Activated CD8-positive, alpha-beta memory T cell treated with anti-CD3 and anti-CD28 coated beads, Interleukin-2, amount 50 U/mL, for 48 hours (primary cell): ENCODE measurements at regions not wholly inside any gene's neighbourhood (a gene's known extent, or its start where the extent isn't known, plus 50 kb on each side); places are given as distances from the start of the nearest gene placed in this dataset.
A peak's percentile ranks its signal among the peaks of the same experiment; 100 is the strongest.

Experiments used
- DNase-seq: peaks from one replicate; pipeline ENCODE4 v3.0.0-alpha.2; 2020

GRCh38 chr22:47556473-47556872, 794.0 kb downstream of the TBC1D22A start:
- no peak for DNase-seq

GRCh38 chr22:47553436-47553835, 791.0 kb downstream of the TBC1D22A start:
- DNase-seq, result peak; percentile 17

DNA sequence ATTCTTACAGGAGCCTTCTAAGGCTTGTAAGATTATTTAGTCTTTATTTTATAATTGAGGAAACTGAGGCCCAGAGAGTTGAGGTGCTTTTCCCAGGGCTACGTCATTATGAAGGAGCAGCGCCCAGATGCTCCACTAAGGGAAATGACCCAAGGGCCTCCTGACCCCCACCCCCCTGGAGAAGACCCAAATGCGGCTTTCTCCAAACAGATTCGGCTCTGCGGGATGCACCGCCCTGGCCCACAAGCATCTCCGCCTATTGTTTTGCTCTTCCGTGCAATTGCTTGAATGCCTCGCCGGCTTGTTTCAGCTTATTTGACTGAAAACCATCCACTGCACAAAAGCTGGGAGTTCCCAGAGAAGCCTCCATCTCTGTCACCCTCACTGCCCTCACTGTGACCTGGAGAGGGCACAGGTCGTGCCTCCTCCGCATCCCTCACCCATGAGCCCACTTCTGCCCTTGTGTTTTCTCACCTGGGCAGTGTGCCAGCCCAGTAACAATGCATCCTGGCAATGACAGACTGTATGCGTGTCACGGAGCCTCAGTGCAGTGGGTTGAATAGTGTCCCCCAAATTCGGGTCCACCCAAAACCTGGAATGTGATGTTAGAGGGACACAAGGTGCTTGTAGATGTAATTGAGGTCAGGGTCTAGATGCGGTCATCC, 790.2 kb downstream of the TBC1D22A start:
- DNase-seq, result peak; percentile 13

- peak; percentile 8 for DNase-seq
Observed at GRCh38 chr22:47552024-47552423, 789.6 kb downstream of the TBC1D22A start.

- DNase-seq, result peak; percentile 3
Observed at GRCh38 chr22:47551431-47551775, 789.0 kb downstream of the TBC1D22A start.

- peak; percentile 22 for DNase-seq
Observed at GRCh38 chr22:47550524-47551430, 788.3 kb downstream of the TBC1D22A start.

GRCh38 chr22:47549741-47550340, 787.4 kb downstream of the TBC1D22A start:
- DNase-seq, result peak; percentile 8

DNA sequence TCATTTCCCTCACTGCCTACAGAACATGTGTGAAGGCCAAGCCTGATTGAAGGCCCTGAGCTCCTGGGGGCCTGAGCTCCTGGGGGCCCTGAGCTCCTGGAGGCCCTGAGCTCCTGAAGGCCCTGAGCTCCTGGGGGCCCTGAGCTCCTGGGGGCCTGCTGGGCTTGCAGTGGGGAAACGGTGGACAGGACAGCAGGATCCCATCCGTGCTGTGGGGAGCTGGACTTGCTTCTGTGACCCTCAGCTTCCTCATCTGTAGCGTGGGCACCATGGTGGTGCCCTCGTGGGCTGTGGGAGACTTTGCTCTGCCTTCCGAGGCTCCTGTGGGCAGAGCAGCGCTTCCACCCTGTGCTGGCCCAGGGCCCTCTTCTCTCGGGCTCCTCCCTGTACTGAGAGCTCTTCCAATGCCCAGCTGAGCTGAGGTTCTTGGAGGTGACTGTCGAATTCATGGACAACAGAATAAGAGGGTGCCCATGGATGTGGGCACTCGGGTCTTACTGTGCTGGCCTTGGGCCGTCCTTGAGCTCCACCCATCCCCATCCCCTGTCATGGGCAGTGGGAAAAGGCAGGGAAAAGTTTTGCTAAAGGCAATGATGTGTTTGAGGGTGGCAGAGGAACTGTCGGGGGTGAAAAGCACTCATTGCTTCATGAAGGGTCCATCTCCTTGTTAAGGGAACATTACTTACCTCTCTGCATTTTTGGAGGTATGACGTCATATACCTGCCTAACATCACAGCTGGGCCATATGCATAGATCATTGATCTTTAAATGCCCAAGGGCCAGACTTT, 786.7 kb downstream of the TBC1D22A start:
- DNase-seq, result peak; percentile 4

- no peak for DNase-seq
Observed at GRCh38 chr22:47547881-47548650, 785.6 kb downstream of the TBC1D22A start.

DNA sequence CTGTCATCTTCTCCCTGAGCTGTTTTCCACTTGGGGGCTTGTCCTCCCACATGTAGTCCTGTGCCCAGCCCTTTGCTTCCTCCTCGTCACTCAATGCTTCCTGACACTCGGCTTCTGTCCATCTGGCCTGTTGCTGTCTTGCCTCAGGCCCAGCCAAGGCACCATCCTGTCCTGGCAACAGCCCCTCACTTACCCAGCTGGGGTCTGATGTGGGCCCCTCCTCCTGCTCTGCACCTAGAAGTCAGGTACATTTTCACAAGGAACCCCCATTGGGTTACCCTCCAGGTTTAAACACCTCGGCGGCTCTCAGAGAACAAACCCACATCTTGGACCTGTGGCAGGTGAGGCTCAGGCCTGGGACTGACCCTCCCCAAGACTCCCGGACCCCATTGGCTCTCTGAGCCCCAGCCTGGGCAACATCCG, 784.8 kb downstream of the TBC1D22A start:
- no peak for DNase-seq

DNA sequence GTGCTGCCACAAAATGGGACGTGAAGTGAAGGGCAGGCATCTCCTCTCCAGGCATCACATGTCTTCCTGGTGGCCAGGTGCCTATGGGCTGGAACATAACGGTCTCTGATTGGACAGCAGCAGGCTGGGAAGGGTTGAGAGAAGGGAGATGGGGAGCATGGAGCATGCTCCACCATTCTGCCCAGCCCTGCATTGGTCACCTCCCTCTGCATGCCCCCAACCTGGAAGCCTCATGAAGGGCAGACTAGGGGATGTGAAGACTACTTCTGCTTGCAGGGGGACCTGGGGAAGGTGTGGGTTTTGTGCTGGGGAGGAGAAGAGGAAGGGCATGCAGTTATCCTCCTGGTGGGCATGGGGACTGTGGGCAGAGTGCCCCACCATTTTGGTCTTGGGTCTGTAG, 782.2 kb downstream of the TBC1D22A start:
- DNase-seq, result no peak

GRCh38 chr22:47543447-47543846, 781.0 kb downstream of the TBC1D22A start:
- DNase-seq, result no peak

DNA sequence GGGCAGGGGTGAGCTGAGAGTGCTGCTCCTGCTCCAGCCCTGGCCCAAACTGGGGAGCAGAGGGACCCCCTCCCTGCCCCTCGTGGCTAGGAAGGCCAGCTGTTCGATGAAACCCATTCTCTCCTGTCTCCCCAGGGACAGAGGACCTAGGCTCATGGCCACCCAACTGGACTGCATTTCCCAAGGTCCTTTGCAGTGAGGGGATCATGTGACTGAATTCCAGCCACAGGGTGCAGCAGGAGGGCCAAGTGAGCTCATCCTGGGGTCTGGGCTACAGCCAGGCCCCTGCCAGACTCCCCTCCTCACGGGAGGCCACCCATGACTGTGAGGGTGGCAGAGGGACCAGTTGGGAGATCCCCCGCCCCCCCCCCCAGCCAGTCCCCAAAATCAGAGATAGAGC, 777.6 kb downstream of the TBC1D22A start:
- DNase-seq, result no peak

- DNase-seq, result no peak
Observed at GRCh38 chr22:47539374-47539773, 776.9 kb downstream of the TBC1D22A start.

GRCh38 chr22:47535681-47536080, 773.2 kb downstream of the TBC1D22A start:
- no peak for DNase-seq

GRCh38 chr22:47534804-47535410, 772.5 kb downstream of the TBC1D22A start:
- DNase-seq, result no peak

GRCh38 chr22:47533961-47534803, 771.7 kb downstream of the TBC1D22A start:
- DNase-seq, result no peak

GRCh38 chr22:47517062-47517461, 754.6 kb downstream of the TBC1D22A start:
- no peak for DNase-seq

DNA sequence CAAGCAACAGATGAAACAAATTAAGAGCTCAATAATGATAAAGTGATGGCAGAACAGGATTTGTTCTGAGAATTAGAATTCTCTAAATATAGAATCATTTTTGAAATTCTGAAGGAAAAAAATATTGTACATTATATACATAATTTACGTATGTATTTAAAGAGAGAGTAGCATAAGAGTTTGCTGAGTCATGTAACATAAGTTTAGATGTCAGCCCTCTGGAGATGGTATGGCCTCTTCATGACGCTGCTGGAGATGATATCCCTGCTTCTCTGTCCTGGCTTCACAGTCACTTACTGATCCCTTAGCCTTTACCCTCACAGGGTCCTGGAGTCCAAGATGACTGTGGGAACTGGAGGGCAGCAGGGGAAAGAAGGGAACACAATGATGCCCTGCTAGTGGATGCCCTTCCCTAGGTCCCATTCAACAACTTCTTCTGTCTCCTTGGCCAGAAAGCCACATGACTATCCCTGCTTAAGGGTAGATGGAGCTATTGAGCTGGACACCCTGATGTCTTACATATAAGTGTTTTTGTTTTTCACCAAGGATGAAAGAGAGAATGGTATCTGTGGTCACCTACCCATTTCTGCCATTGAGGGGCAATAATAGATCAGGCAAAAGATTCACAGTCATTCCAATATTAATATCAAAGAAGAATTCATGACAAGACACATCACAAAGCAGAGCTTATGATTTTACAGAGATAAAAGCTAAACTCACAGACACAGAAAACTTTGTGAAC, 753.1 kb downstream of the TBC1D22A start:
- DNase-seq, result no peak

DNA sequence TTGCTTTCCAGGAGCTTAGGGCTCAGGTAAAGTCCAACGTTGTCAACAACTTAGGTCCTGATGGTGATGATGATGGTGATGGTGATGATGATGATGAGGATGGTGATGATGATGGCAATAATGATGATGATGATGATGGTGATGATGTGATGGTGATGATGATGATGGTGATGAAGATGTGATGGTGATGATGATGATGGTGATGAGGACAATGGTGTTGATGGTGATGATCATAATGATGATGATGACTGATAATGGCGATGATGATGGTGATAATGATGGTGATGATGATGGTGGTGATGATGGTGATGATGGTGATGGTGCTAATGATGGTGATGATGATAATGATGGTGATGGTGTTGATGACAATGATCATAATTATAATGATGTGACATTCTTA, 750.2 kb downstream of the TBC1D22A start:
- DNase-seq, result no peak
